NB4 (cell line): ENCODE measurements at regions not wholly inside any gene's neighbourhood (a gene's known extent, or its start where the extent isn't known, plus 50 kb on each side); places are given as distances from the start of the nearest gene placed in this dataset.

Experiments
- DNase-seq: peaks from one replicate; pipeline ENCODE4 v3.0.0; 2010; ENCODE audit warnings: low read depth
- H3K4me3 ChIP-seq: one replicate; pipeline ENCODE4 v1.5.1; 2011; ENCODE audit warnings: mild to moderate bottlenecking, low read depth, low read length, moderate library complexity
- MYC ChIP-seq: IDR thresholded peaks from 2 replicates; pipeline ENCODE4 v1.6.1; 2011; ENCODE audit warnings: low read depth, low read length
- POLR2A ChIP-seq: IDR thresholded peaks from 2 replicates; pipeline ENCODE4 v1.6.1; 2011; ENCODE audit warnings: mild to moderate bottlenecking; ENCODE audit not compliant: insufficient read length; ENCODE audit errors: extremely low read depth
- TF ChIP-seq, protein P1 (sequence below): IDR thresholded peaks from one replicate; pipeline ENCODE4 v1.5.1; 2012; ENCODE audit warnings: low read depth, low read length
- TF ChIP-seq, protein P2 (sequence below): IDR thresholded peaks from 2 replicates; pipeline ENCODE4 v1.6.1; 2011; ENCODE audit warnings: low read depth, low read length

DNA sequence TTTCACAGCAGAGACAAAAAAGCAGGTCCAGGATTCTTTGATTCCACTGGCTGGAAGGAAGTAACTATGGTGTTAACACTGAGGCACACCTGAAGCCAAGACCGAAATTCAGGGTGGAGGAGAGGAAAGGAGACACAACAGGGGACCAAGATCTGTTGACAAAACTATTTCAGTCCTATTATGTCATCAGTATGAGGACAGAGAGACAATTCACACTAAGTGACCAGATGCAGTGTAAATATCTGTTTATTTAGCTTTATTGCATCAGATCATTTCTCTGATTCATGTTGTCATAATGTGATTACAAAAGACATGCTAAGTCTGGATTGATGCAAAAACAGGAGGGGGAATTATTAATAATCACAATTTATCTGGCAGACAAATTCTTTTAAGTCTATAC lies 118.8 kb downstream of the SIPA1L2 start:
- TF ChIP-seq POLR2A (no peak), MYC (no peak)
- TF ChIP-seq, protein P1, sequence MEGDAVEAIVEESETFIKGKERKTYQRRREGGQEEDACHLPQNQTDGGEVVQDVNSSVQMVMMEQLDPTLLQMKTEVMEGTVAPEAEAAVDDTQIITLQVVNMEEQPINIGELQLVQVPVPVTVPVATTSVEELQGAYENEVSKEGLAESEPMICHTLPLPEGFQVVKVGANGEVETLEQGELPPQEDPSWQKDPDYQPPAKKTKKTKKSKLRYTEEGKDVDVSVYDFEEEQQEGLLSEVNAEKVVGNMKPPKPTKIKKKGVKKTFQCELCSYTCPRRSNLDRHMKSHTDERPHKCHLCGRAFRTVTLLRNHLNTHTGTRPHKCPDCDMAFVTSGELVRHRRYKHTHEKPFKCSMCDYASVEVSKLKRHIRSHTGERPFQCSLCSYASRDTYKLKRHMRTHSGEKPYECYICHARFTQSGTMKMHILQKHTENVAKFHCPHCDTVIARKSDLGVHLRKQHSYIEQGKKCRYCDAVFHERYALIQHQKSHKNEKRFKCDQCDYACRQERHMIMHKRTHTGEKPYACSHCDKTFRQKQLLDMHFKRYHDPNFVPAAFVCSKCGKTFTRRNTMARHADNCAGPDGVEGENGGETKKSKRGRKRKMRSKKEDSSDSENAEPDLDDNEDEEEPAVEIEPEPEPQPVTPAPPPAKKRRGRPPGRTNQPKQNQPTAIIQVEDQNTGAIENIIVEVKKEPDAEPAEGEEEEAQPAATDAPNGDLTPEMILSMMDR = no peak
- TF ChIP-seq, protein P2, sequence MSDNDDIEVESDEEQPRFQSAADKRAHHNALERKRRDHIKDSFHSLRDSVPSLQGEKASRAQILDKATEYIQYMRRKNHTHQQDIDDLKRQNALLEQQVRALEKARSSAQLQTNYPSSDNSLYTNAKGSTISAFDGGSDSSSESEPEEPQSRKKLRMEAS = no peak
- no peak for DNase-seq
- H3K4me3 ChIP-seq = no peak overlapping the region

DNA sequence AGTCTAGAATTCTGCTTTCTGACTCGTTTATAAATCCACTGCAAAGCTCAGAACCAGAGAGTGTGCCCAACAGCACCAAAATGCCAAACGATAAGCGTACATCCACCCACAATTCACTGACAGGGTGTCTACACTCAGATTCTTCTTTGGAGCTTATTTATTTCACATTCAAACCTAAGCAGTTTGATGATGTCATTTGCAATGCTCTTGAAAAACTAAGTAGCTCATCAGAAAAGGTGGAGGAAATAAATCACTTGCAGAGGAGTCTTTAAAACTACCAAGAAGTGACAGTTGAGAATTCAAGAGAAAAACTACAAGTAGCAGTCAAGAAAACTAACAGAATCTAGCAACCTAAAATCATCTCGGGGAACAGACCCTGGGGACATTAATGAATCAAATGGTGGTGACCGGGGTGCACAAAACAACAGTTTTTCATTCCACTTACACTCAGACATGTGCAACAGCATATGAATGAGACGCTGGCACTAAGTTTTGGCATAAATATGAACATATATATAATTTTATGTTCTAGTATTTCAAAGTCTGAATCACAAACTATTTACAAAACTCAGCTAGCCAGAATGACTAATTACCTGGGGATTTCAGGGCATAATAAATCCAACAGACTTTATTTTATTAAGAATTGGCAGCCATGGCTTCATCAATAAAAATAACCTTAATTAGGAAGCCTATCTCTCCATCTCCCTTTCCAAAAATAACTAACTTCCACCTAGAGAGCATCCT lies 119.4 kb downstream of the SIPA1L2 start:
- TF ChIP-seq, protein P2 = no peak
- TF ChIP-seq MYC (no peak), POLR2A (no peak)
- TF ChIP-seq, protein P1 = no peak
- no peak overlapping the region for H3K4me3 ChIP-seq
- DNase-seq = no peak

DNA sequence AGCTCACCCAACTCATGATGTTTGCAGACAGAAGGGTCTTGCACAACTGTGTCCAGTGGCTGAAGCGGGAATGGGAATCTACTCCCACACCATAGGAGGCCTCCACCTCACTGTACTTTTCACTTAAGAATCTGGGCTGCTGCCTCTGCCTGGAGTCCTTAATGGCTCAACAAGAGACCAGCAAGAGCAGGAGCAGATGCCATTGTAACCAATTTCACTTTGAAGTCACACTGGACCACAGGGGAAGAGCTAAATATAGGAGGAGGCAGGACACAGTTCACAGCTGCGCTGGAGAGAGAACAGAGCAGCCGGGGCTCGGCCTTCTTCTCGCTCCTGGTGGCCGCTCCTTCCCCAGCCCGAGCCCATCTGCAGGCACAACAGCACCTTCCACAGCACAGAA lies 120.4 kb downstream of the SIPA1L2 start:
- no peak overlapping the region for H3K4me3 ChIP-seq
- no peak for DNase-seq
- TF ChIP-seq POLR2A (no peak), MYC (no peak)
- TF ChIP-seq, protein P1 = no peak
- TF ChIP-seq, protein P2 = no peak

DNA sequence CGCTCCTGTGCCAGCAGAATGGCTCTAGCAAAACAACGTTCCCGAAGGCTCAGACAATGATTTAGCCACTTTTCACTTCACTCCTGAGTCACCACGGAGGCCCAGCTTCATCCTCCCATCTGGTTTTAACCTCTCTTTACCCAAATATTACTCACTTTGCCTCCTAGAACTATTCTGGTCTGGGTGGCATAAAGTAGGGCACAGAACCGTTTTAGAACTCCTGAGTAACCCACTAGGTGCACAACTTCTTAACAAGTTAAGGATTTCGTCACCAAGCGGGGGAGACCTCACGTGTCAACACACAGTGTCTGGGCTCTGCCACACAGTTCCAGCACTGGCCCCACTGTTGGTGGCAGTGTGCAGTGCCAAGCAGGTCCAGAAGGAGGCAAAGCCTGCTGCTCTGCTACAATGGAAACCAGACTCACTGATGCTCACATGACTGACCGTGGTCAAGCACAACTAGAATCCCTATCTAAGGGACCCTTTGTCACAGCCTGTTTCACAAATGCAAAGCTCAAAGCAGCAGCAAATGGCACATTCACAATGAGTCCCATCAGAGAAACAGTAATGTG lies 121.7 kb downstream of the SIPA1L2 start:
- H3K4me3 ChIP-seq = no peak overlapping the region
- TF ChIP-seq POLR2A (no peak), MYC (no peak)
- TF ChIP-seq, protein P1 = no peak
- TF ChIP-seq, protein P2 = no peak
- DNase-seq = peak; percentile 8

DNA sequence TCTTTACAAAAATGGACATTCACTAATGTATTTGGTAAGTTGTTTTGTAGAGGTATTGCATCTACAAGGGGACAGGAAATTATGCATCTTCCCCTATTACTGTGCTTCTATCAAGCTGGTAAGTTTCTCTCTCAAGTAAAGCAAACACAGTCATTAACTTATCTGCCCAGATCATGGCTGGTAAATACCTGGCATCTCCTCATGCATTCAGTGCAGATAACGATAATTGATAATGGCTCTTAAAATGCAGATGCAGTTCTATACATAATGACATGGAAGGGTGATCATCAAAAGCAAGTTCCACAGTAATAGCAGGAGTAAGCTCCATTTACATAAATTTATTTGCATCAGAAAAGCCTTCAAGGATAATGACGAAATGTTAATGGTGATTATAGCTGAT lies 122.4 kb downstream of the SIPA1L2 start:
- TF ChIP-seq, protein P2 = no peak
- TF ChIP-seq, protein P1 = no peak
- TF ChIP-seq POLR2A = no peak
- no peak for DNase-seq
- no peak overlapping the region for H3K4me3 ChIP-seq
